GM19351 (cell line): ENCODE measurements at regions not wholly inside any gene's neighbourhood (a gene's known extent, or its start where the extent isn't known, plus 50 kb on each side); places are given as distances from the start of the nearest gene placed in this dataset.

ENCODE experiments used
- ATAC-seq: cut with Tn5 transposase; IDR thresholded peaks from one replicate; pipeline ENCODE4 v1.9.1; 2021; ENCODE audit warnings: mild to moderate bottlenecking, moderate library complexity; ENCODE audit not compliant: unreplicated experiment

- no peak for ATAC-seq
Observed at GRCh38 chr7:106606120-106606519, 54.8 kb downstream of the CCDC71L start.

- ATAC-seq: no peak
Observed at GRCh38 chr7:106604971-106605370, 56.0 kb downstream of the CCDC71L start.

GRCh38 chr7:106604303-106604924, 56.5 kb downstream of the CCDC71L start:
- ATAC-seq: peak; percentile 48

GRCh38 chr7:106603346-106603745, 57.6 kb downstream of the CCDC71L start:
- ATAC-seq: no peak

GRCh38 chr7:106602062-106602461, 58.9 kb downstream of the CCDC71L start:
- ATAC-seq: no peak

GRCh38 chr7:106600569-106601373, 60.2 kb downstream of the CCDC71L start:
- no peak for ATAC-seq

GRCh38 chr7:106599343-106599698, 61.6 kb downstream of the CCDC71L start:
- ATAC-seq: no peak

GRCh38 chr7:106598663-106599342, 62.2 kb downstream of the CCDC71L start:
- ATAC-seq: peak; percentile 100

- no peak for ATAC-seq
Observed at GRCh38 chr7:106597751-106598546, 63.0 kb downstream of the CCDC71L start.

- no peak for ATAC-seq
Observed at GRCh38 chr7:106597014-106597413, 63.9 kb downstream of the CCDC71L start.

- ATAC-seq: no peak
Observed at GRCh38 chr7:106595922-106596321, 65.0 kb downstream of the CCDC71L start.

- no peak for ATAC-seq
Observed at GRCh38 chr7:106593028-106593417, 67.9 kb downstream of the CCDC71L start.

- no peak for ATAC-seq
Observed at GRCh38 chr7:106592282-106593027, 68.5 kb downstream of the CCDC71L start.

GRCh38 chr7:106591146-106591545, 69.8 kb downstream of the CCDC71L start:
- ATAC-seq: no peak

- ATAC-seq: no peak
Observed at GRCh38 chr7:106590209-106590816, 70.6 kb downstream of the CCDC71L start.

- ATAC-seq: no peak
Observed at GRCh38 chr7:106589198-106589879, 71.6 kb downstream of the CCDC71L start.

- ATAC-seq: no peak
Observed at GRCh38 chr7:106588422-106589197, 72.3 kb downstream of the CCDC71L start.

GRCh38 chr7:106584914-106585759, 75.8 kb downstream of the CCDC71L start:
- no peak for ATAC-seq
